CD4-positive, alpha-beta memory T cell (primary cell): ENCODE measurements at regions not wholly inside any gene's neighbourhood (a gene's known extent, or its start where the extent isn't known, plus 50 kb on each side); places are given as distances from the start of the nearest gene placed in this dataset.

Experiments used
- CTCF ChIA-PET: fragments of 350-600 bp; sonication (Branson Sonifier 250); formaldehyde crosslinking; loops from one replicate; lab custom pipeline; 2021; ENCODE audit warnings: inconsistent platforms; ENCODE audit not compliant: partially characterized antibody; lab: Charles Lee
- POLR2A ChIA-PET: fragments of 350-600 bp; sonication (Branson Sonifier 250); formaldehyde crosslinking; loops from one replicate; lab custom pipeline; 2021; ENCODE audit not compliant: partially characterized antibody; lab: Charles Lee
- DNase-seq, 5 donors: peaks; one replicate each; pipeline versions ENCODE4 v3.0.0 to v3.0.0-alpha.2; 2020 to 2022; ENCODE audit warnings: mixed read lengths in 1 of 5
- H3K27ac ChIP-seq: one replicate; pipeline ENCODE4 v1.7.0; 2013; ENCODE audit warnings: low read depth, low read length
- H3K27me3 ChIP-seq: 2 replicates; pipeline ENCODE4 v1.7.0; 2013; ENCODE audit warnings: mild to moderate bottlenecking, low read length, moderate library complexity; ENCODE audit not compliant: insufficient read depth
- H3K36me3 ChIP-seq: 2 replicates; pipeline ENCODE4 v1.7.0; 2013; ENCODE audit warnings: mild to moderate bottlenecking, low read length, moderate library complexity; ENCODE audit not compliant: insufficient read depth
- H3K4me1 ChIP-seq: 2 replicates; pipeline ENCODE4 v1.7.0; 2013; ENCODE audit warnings: mild to moderate bottlenecking, low read length, moderate library complexity; ENCODE audit not compliant: insufficient read depth
- H3K4me3 ChIP-seq, 2 donors: one replicate each; pipeline ENCODE4 v1.7.0; 2013; ENCODE audit warnings: low read length in 2 of 2, mild to moderate bottlenecking in 1 of 2
- H3K9me3 ChIP-seq, 2 donors: one replicate each; pipeline ENCODE4 v1.7.0; 2013; ENCODE audit warnings: low read length in 2 of 2, control low read depth in 1 of 2; ENCODE audit not compliant: control insufficient read depth in 1 of 2
- H3K27ac Mint-ChIP-seq, 7 donors: one replicate each; pipeline ENCODE4 v1.8.0; 2020 to 2021; ENCODE audit warnings: mixed read lengths in 7 of 7, mild to moderate bottlenecking in 6 of 7, inconsistent platforms in 3 of 7, moderate library complexity in 3 of 7
- H3K27me3 Mint-ChIP-seq, 2 donors: one replicate each; pipeline ENCODE4 v1.8.0; 2020 to 2021; ENCODE audit warnings: mixed read lengths in 2 of 2
- H3K36me3 Mint-ChIP-seq, 2 donors: one replicate each; pipeline ENCODE4 v1.8.0; 2020 to 2021; ENCODE audit warnings: mixed read lengths in 2 of 2, inconsistent platforms in 1 of 2, mild to moderate bottlenecking in 1 of 2
- H3K4me1 Mint-ChIP-seq, 4 donors: one replicate each; pipeline ENCODE4 v1.8.0; 2020 to 2021; ENCODE audit warnings: mixed read lengths in 4 of 4, mild to moderate bottlenecking in 1 of 4
- H3K4me3 Mint-ChIP-seq, 8 donors: one replicate each; pipeline ENCODE4 v1.8.0; 2020 to 2021; ENCODE audit warnings: mixed read lengths in 8 of 8, mild to moderate bottlenecking in 7 of 8, moderate library complexity in 6 of 8, inconsistent platforms in 3 of 8
- H3K9me3 Mint-ChIP-seq, 8 donors: one replicate each; pipeline ENCODE4 v1.8.0; 2020 to 2021; ENCODE audit warnings: mixed read lengths in 8 of 8, mild to moderate bottlenecking in 5 of 8, inconsistent platforms in 3 of 8, moderate library complexity in 1 of 8
- intact Hi-C: fragments of 100-400 bp; cut with micrococcal nuclease; formaldehyde crosslinking; loops from one replicate; pipeline ENCODE4 v1.15.1; 2023

DNA sequence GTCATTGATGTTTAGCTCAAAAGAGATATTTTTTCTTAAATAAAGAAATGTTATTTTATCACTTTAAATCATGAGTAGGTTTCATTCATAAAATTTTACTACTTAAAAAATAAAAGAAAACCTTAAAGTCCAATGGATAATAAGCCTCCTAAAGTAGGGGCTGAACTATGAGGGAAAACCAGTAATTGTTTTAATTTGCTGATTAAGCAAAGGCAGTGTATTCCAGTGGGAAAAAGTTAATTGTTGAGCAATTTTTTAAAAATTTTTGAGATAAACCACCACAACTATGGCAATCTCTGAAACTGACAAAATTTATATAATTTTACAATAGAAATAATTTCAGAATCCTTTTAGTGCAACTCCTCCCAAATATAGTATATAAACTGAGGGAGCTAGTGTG lies 195.0 kb downstream of the FBXO4 start:
- H3K9me3 Mint-ChIP-seq, result peaks cover 0 to 8% (median 0%) of the 10 kb centered on the region in 8 donors
- no peak for DNase-seq
- Histone ChIP-seq H3K9me3 (no peaks in the 10 kb centered on the region), H3K4me3 (no peak overlapping the region), H3K27ac (no peak overlapping the region), H3K27me3 (no peaks in the 10 kb centered on the region), H3K4me1 (no peaks in the 10 kb centered on the region), H3K36me3 (no peaks in the 10 kb centered on the region)
- POLR2A ChIA-PET, result no interaction called here
- intact Hi-C loops, result no loop called here
- H3K36me3 Mint-ChIP-seq, result no peaks in the 10 kb centered on the region
- H3K4me1 Mint-ChIP-seq, result no peaks in the 10 kb centered on the region
- CTCF ChIA-PET, result interaction anchor here (0.7 kb wide), 1 partner anchor 63 kb away, joined by 3 read pairs; no protein-coding TSS in a partner anchor
- no peak overlapping the region for H3K4me3 Mint-ChIP-seq
- no peak overlapping the region for H3K27ac Mint-ChIP-seq
- peaks cover 0 to 1% of the 10 kb centered on the region in 2 donors for H3K27me3 Mint-ChIP-seq

DNA sequence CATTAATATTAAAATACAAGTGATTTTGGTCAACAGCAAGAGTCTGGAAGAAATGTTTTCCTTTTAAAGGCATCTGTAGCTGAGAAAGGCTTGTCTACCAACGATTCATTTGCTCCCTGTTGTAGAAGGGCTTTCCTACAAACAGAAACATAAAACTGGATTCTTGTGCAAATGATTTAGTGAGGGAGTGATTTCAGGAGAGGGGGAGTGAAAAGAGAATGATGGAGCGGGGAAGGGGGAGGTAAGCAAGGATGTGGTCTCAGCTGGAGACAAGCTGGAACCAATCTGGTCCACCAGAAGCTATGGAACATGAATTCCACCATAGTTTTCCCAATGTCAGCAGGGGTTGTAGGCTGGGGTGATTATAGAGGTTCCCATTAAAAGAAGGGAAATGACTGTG lies 196.3 kb downstream of the FBXO4 start:
- Histone ChIP-seq H3K4me1 (no peaks in the 10 kb centered on the region), H3K27ac (no peak overlapping the region), H3K36me3 (no peaks in the 10 kb centered on the region), H3K27me3 (no peaks in the 10 kb centered on the region), H3K4me3 (no peak overlapping the region), H3K9me3 (no peaks in the 10 kb centered on the region)
- CTCF ChIA-PET, result no interaction called here
- Mint-ChIP-seq H3K27me3 (peaks cover 0 to 1% of the 10 kb centered on the region in 2 donors), H3K4me1 (no peaks in the 10 kb centered on the region), H3K36me3 (no peaks in the 10 kb centered on the region), H3K9me3 (peaks cover 0 to 8% (median 0%) of the 10 kb centered on the region in 8 donors), H3K4me3 (no peak overlapping the region), H3K27ac (no peak overlapping the region)
- intact Hi-C loops, result no loop called here
- POLR2A ChIA-PET, result no interaction called here
- DNase-seq, result no peak

- Mint-ChIP-seq H3K4me3 (no peak overlapping the region), H3K36me3 (no peaks in the 10 kb centered on the region), H3K9me3 (peaks cover 0 to 23% (median 5%) of the 10 kb centered on the region in 8 donors), H3K4me1 (no peaks in the 10 kb centered on the region), H3K27ac (no peak overlapping the region), H3K27me3 (peaks cover 2 to 4% of the 10 kb centered on the region in 2 donors)
- no peak overlapping the region for H3K27ac ChIP-seq
- no peaks in the 10 kb centered on the region for H3K27me3 ChIP-seq
- intact Hi-C loops, result no loop called here
- ChIA-PET POLR2A (no interaction called here), CTCF (no interaction called here)
- no peak for DNase-seq
- no peaks in the 10 kb centered on the region for H3K9me3 ChIP-seq
- H3K4me3 ChIP-seq, result no peak overlapping the region
- no peaks in the 10 kb centered on the region for H3K4me1 ChIP-seq
- no peaks in the 10 kb centered on the region for H3K36me3 ChIP-seq
Observed at GRCh38 chr5:42131081-42131480, 206.0 kb downstream of the FBXO4 start.

GRCh38 chr5:42143361-42143760 lies 218.3 kb downstream of the FBXO4 start:
- no peak overlapping the region for H3K4me3 Mint-ChIP-seq
- CTCF ChIA-PET, result interaction anchor here (1.2 kb wide), 1 partner anchor 15 kb away, joined by 3 read pairs; no protein-coding TSS in a partner anchor
- POLR2A ChIA-PET, result no interaction called here
- peaks cover 0 to 14% (median 9%) of the 10 kb centered on the region in 8 donors for H3K9me3 Mint-ChIP-seq
- Histone ChIP-seq H3K4me3 (no peak overlapping the region), H3K27me3 (no peaks in the 10 kb centered on the region), H3K4me1 (no peaks in the 10 kb centered on the region), H3K27ac (no peak overlapping the region), H3K9me3 (no peaks in the 10 kb centered on the region), H3K36me3 (no peaks in the 10 kb centered on the region)
- peaks cover 0 to 3% of the 10 kb centered on the region in 2 donors for H3K27me3 Mint-ChIP-seq
- intact Hi-C loops, result no loop called here
- no peak for DNase-seq
- no peak overlapping the region for H3K27ac Mint-ChIP-seq
- H3K36me3 Mint-ChIP-seq, result peaks cover 0 to 3% of the 10 kb centered on the region in 2 donors
- peaks cover 0 to 1% (median 0%) of the 10 kb centered on the region in 4 donors for H3K4me1 Mint-ChIP-seq

GRCh38 chr5:42148813-42149212 lies 223.7 kb downstream of the FBXO4 start:
- no peaks in the 10 kb centered on the region for H3K27me3 Mint-ChIP-seq
- H3K27ac ChIP-seq, result no peak overlapping the region
- H3K36me3 ChIP-seq, result no peaks in the 10 kb centered on the region
- no peaks in the 10 kb centered on the region for H3K27me3 ChIP-seq
- peaks cover 0 to 5% of the 10 kb centered on the region in 2 donors for H3K36me3 Mint-ChIP-seq
- H3K4me3 ChIP-seq, result no peak overlapping the region
- intact Hi-C loops, result no loop called here
- peaks cover 3 to 42% (median 35%) of the 10 kb centered on the region in 8 donors for H3K9me3 Mint-ChIP-seq
- ChIA-PET CTCF (no interaction called here), POLR2A (no interaction called here)
- no peak overlapping the region for H3K27ac Mint-ChIP-seq
- H3K9me3 ChIP-seq, result peaks cover 0 to 13% of the 10 kb centered on the region in 2 donors
- no peaks in the 10 kb centered on the region for H3K4me1 ChIP-seq
- no peaks in the 10 kb centered on the region for H3K4me1 Mint-ChIP-seq
- no peak overlapping the region for H3K4me3 Mint-ChIP-seq
- DNase-seq, result no peak

DNA sequence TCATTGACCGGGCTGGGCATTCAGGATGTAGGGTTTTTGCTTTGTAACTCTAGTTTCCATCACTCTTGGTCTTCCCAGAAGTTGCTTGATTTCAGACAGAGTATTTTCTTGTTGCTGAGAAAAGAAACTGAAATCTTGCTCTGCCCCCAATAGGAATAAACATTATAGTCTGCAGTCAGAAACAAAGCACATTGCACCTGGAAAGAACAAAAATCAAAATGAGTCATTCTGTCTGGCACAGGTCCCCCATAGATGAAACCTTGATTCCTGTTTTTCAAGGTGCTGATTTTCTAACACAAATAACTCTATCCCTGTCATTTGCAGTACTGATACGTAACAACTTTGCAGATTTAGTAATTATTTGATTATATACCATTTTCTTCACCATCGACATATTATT lies 232.1 kb downstream of the FBXO4 start:
- peaks cover 0 to 1% of the 10 kb centered on the region in 2 donors for H3K27me3 Mint-ChIP-seq

DNA sequence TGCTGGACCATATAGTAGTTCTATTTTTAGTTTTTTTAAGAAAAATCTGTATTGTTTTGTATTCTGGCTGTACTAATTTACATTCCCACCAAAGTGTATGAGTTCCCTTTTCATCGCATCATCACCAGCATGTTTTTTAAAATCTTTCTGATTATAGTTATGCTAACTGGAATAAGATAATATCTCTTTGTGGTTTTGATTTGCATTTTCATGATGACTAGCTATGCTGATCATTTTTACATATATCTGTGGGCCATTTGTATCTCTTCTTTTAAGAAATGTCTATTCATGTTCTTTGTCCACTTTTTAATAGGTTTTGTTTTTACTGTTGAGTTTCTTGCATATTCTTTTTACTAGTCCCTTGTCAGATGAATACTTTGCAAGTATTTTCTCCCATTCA lies 238.0 kb downstream of the FBXO4 start:
- Histone ChIP-seq H3K4me3 (no peak overlapping the region), H3K27me3 (no peaks in the 10 kb centered on the region), H3K4me1 (no peaks in the 10 kb centered on the region), H3K27ac (no peak overlapping the region), H3K9me3 (no peaks in the 10 kb centered on the region), H3K36me3 (no peaks in the 10 kb centered on the region)
- Mint-ChIP-seq H3K27ac (no peak overlapping the region), H3K27me3 (no peaks in the 10 kb centered on the region), H3K4me3 (no peak overlapping the region), H3K36me3 (no peaks in the 10 kb centered on the region), H3K9me3 (no peaks in the 10 kb centered on the region), H3K4me1 (no peaks in the 10 kb centered on the region)
- POLR2A ChIA-PET, result no interaction called here
- DNase-seq, result no peak
- CTCF ChIA-PET, result no interaction called here
- intact Hi-C loops, result no loop called here

More for the DNA sequence above, 232.1 kb downstream of the FBXO4 start:
- Histone ChIP-seq H3K27me3 (no peaks in the 10 kb centered on the region), H3K36me3 (no peaks in the 10 kb centered on the region), H3K9me3 (no peaks in the 10 kb centered on the region), H3K4me3 (no peak overlapping the region), H3K4me1 (no peaks in the 10 kb centered on the region), H3K27ac (no peak overlapping the region)
- no peaks in the 10 kb centered on the region for H3K4me1 Mint-ChIP-seq
- POLR2A ChIA-PET, result no interaction called here
- no peaks in the 10 kb centered on the region for H3K36me3 Mint-ChIP-seq
- no peak overlapping the region for H3K27ac Mint-ChIP-seq
- intact Hi-C loops, result no loop called here
- DNase-seq, result no peak
- H3K9me3 Mint-ChIP-seq, result peaks cover 0 to 6% (median 0%) of the 10 kb centered on the region in 8 donors
- no peak overlapping the region for H3K4me3 Mint-ChIP-seq
- CTCF ChIA-PET, result no interaction called here
